Colonic mucosa (tissue), 4 donors: ENCODE measurements at regions not wholly inside any gene's neighbourhood (a gene's known extent, or its start where the extent isn't known, plus 50 kb on each side); places are given as distances from the start of the nearest gene placed in this dataset.
A peak's percentile ranks its signal among the peaks of the same experiment; 100 is the strongest.
"Not testable (repeated sequence)": the region's sequence is repeated elsewhere in the genome, so short reads cannot be mapped to it uniquely, and the experiment has no call there.

Experiments
- DNase-seq: peaks from one replicate; pipeline ENCODE4 v3.0.0-alpha.2; 2020
- H3K27ac ChIP-seq: fragments of 200-600 bp; one replicate; pipeline ENCODE4 v1.8.0; 2021
- H3K27me3 ChIP-seq: fragments of 200-600 bp; one replicate; pipeline ENCODE4 v1.8.0; 2021
- H3K36me3 ChIP-seq: fragments of 200-600 bp; one replicate; pipeline ENCODE4 v1.8.0; 2021
- H3K4me1 ChIP-seq: fragments of 200-600 bp; one replicate; pipeline ENCODE4 v1.8.0; 2021; ENCODE audit warnings: mild to moderate bottlenecking
- H3K4me3 ChIP-seq: fragments of 200-600 bp; one replicate; pipeline ENCODE4 v1.8.0; 2021
- H3K9ac ChIP-seq, 2 donors: one replicate each; pipeline ENCODE4 v1.7.0; 2013; ENCODE audit warnings: control low read depth in 2 of 2, low read depth in 2 of 2, low read length in 2 of 2
- H3K9me3 ChIP-seq: fragments of 200-600 bp; one replicate; pipeline ENCODE4 v1.8.0; 2021
- intact Hi-C: fragments of 100-400 bp; cut with DNase I; formaldehyde crosslinking; loops from one replicate; pipeline ENCODE4 v1.14.1; 2022
- TF ChIP-seq, protein P1 (sequence below): fragments of 200-600 bp; IDR thresholded peaks from one replicate; pipeline ENCODE4 v1.8.0; 2022; ENCODE audit warnings: antibody characterized with exemption, mild to moderate bottlenecking
- donor health status: healthy.
- donor health status: DM: no; HTN: no; CAD: no.
- donor health status: DM: no; HTN: no; CAD: no.

DNA sequence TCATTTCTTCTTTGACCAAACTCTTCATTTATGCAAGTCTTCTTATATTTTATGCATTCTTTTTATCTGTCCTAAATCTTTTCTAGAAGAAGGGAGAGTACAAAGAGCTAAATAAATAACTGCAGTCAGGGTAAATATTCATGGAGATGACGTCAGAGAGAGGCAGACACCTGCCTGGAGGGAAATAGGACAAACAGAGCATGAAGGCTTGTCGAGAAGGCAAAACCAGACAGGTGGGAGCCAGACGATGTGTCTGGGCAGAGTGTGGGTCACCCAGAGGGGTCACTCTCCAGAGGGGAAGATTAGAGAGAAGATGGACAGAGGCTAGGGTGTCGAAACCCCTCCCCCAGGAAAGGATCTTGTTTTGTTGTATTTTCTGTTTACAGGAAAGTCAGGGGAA is 78.3 kb upstream of the RPL38 start:
- intact Hi-C loops, result no loop called here
- no peak overlapping the region for H3K9ac ChIP-seq
- H3K4me1 ChIP-seq, result no peaks in the 10 kb centered on the region
- no peaks in the 10 kb centered on the region for H3K27me3 ChIP-seq
- DNase-seq, result no peak
- H3K9me3 ChIP-seq, result no peaks in the 10 kb centered on the region
- TF ChIP-seq, protein P1, sequence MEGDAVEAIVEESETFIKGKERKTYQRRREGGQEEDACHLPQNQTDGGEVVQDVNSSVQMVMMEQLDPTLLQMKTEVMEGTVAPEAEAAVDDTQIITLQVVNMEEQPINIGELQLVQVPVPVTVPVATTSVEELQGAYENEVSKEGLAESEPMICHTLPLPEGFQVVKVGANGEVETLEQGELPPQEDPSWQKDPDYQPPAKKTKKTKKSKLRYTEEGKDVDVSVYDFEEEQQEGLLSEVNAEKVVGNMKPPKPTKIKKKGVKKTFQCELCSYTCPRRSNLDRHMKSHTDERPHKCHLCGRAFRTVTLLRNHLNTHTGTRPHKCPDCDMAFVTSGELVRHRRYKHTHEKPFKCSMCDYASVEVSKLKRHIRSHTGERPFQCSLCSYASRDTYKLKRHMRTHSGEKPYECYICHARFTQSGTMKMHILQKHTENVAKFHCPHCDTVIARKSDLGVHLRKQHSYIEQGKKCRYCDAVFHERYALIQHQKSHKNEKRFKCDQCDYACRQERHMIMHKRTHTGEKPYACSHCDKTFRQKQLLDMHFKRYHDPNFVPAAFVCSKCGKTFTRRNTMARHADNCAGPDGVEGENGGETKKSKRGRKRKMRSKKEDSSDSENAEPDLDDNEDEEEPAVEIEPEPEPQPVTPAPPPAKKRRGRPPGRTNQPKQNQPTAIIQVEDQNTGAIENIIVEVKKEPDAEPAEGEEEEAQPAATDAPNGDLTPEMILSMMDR, result no peak
- no peak overlapping the region for H3K27ac ChIP-seq
- H3K36me3 ChIP-seq, result no peaks in the 10 kb centered on the region
- H3K4me3 ChIP-seq, result no peak overlapping the region

DNA sequence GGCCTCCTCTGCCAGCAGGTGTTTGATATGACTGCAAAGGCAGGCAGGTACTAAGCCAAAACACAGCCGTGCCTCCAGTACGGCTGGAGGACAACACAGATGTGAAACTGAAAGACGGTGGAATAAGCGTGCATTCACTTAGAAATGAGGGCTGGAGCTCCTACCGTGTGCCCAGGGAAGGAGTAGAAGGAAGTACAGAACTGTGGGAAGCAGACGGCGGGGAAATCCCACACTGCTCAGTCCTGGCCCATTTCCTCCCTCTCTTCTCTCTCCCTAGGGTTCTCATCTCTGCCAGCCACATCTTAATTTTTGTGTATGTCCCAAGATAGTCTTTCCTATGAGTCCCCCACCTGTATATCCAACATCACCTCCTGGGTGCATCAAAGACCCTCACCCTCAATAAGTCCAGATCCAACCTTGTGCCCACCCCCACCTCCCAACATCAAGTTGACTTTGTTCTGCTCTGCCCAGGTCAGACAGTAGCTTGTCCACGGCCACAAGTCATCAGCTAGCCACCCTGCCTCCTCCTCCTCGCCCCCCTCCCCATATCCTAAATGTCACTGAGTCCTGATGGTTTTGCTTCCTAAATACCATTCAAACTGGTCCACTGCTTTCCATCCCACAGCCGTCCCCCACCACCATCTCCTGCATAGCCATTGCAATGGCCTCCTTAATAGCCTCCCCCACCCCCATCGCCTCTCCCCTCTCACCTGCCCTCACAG is 77.1 kb upstream of the RPL38 start:
- TF ChIP-seq, protein P1, result no peak
- no peak overlapping the region for H3K4me3 ChIP-seq
- H3K4me1 ChIP-seq, result no peaks in the 10 kb centered on the region
- H3K27me3 ChIP-seq, result no peaks in the 10 kb centered on the region
- intact Hi-C loops, result no loop called here
- H3K27ac ChIP-seq, result no peak overlapping the region
- no peak overlapping the region for H3K9ac ChIP-seq
- no peaks in the 10 kb centered on the region for H3K36me3 ChIP-seq
- H3K9me3 ChIP-seq, result no peaks in the 10 kb centered on the region
- DNase-seq, result peak; percentile 20

DNA sequence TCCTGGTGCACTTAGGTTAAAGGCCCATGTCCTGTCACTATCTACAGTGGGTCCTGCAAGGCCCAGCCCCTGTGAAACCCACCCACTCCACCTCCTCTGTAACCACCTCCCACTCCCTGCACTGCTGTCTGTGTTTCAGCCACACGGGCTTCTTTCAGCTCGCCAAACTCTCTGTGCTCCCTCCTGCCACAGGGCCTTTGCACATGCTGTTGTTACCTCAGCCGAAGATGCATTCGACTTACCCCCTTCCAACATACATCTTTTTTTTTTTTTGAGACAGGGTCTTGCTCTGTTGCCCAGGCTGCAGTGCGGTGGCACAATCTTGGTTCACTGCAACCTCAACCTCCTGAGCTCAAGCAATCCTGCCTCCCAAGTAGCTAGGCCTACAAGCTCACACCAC is 76.5 kb upstream of the RPL38 start:
- H3K27me3 ChIP-seq, result no peaks in the 10 kb centered on the region
- TF ChIP-seq, protein P1, result no peak
- no peak overlapping the region for H3K27ac ChIP-seq
- H3K4me3 ChIP-seq, result no peak overlapping the region
- H3K36me3 ChIP-seq, result no peaks in the 10 kb centered on the region
- H3K4me1 ChIP-seq, result no peaks in the 10 kb centered on the region
- H3K9me3 ChIP-seq, result no peaks in the 10 kb centered on the region
- no peak for DNase-seq
- intact Hi-C loops, result no loop called here
- H3K9ac ChIP-seq, result no peak overlapping the region

DNA sequence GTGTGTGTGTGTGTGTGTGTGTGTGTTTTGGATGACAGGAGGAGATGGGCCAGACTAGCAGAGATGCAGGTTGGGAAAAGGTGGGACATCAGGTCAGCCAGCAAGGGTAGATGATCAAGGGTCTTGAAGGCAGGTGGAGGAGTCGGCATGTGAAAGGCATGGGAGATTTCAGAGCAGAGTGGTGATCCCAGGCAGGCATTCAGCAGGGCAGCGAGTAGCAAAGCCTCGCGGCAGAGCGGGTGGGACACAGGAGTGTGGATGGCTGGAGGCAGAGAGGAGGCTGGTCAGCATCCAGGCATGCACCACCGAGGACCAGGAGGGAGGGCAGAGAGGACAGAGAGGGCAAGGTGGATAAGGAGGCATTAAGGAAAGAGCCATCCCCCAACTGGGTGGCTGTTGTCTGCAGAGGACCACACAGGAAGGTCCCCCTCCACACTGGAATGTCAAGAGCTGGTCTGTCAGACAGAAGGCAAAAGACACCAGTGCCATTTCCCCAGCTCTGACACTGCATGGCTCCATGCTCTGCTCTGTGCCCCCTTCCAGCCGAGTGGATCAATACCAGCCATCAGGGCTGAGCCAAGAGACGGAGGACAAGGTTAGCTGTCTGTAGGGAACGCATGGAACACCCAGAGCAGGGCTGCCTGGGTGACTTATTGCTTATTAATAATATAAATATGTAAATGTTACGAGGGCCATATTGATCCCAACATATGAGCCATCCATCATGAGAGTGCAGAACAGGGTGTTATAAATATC is 74.8 kb upstream of the RPL38 start:
- Histone ChIP-seq H3K4me1 (no peaks in the 10 kb centered on the region), H3K36me3 (no peaks in the 10 kb centered on the region), H3K27me3 (no peaks in the 10 kb centered on the region), H3K9me3 (no peaks in the 10 kb centered on the region), H3K27ac (no peak overlapping the region), H3K9ac (no peak overlapping the region), H3K4me3 (no peak overlapping the region)
- intact Hi-C loops, result no loop called here
- no peak for DNase-seq
- TF ChIP-seq, protein P1, result no peak

DNA sequence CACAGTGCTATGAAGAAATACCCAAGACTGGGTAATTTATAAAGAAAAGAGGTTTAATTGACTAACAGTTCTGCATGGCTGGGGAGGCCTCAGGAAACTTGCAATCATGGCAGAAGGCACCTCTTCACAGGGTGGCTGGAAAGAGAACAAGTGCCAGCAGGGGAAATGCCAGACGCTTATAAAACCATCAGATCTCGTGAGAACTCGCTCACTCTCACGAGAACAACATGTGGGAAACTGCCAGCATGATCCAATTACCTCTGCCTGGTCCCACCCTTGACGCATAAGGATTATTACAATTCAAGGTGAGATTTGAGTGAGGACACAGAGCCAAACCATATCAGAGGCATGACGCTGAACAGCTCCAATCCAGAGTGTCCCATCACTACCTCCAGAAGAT is 73.7 kb upstream of the RPL38 start:
- H3K9ac ChIP-seq, intact Hi-C loops, H3K4me3 ChIP-seq, H3K9me3 ChIP-seq, H3K4me1 ChIP-seq, H3K27me3 ChIP-seq, H3K27ac ChIP-seq, H3K36me3 ChIP-seq, DNase-seq: not testable (repeated sequence)

DNA sequence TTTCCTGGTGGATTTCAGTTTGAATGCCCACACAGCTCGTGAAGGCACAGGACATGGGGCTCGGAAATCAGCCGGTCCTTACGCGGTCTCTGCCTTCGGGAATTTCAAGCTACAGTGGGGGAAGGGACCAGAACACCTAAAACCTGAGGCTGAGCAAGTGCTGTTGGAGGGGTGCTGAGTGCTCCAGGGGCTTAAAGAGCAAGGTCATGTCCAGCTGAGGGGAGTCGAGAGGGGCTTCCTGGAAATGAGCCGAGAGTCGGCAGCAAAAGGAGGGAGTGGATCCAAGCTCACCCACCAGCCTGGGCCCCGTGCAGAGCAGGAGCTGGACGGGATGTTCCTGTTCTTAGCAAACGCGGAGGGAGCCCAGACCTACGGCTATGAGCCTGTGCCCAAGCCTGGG is 73.2 kb upstream of the RPL38 start:
- Histone ChIP-seq H3K27me3 (no peaks in the 10 kb centered on the region), H3K9me3 (no peaks in the 10 kb centered on the region), H3K4me1 (no peaks in the 10 kb centered on the region), H3K9ac (no peak overlapping the region), H3K4me3 (no peak overlapping the region), H3K27ac (no peak overlapping the region), H3K36me3 (no peaks in the 10 kb centered on the region)
- TF ChIP-seq, protein P1, result no peak
- intact Hi-C loops, result no loop called here
- DNase-seq, result no peak
